NOMO-1 treated with dmso at 0.1 percent for 144 hours (cell line): ENCODE measurements at regions not wholly inside any gene's neighbourhood (a gene's known extent, or its start where the extent isn't known, plus 50 kb on each side); places are given as distances from the start of the nearest gene placed in this dataset.

Source experiments
- DNase-seq: peaks from one replicate; lab custom pipeline; 2025; ENCODE audit not compliant: unreplicated experiment; lab: John Stamatoyannopoulos, UW

GRCh38 chr12:127555071-127555470 lies 711.9 kb upstream of the TMEM132C start:
- no peak for DNase-seq

GRCh38 chr12:127556231-127556886 lies 710.6 kb upstream of the TMEM132C start:
- DNase-seq: no peak

- DNase-seq: no peak
These were observed 708.6 kb upstream of the TMEM132C start for GRCh38 chr12:127558361-127558760.

- DNase-seq: peak; percentile 2
These were observed 707.5 kb upstream of the TMEM132C start for GRCh38 chr12:127559349-127560040.

GRCh38 chr12:127560041-127560478 lies 706.9 kb upstream of the TMEM132C start:
- DNase-seq: no peak

- DNase-seq: no peak
These were observed 704.2 kb upstream of the TMEM132C start for GRCh38 chr12:127562816-127563215.

- no peak for DNase-seq
These were observed 701.7 kb upstream of the TMEM132C start for GRCh38 chr12:127565241-127565640.

- DNase-seq: no peak
These were observed 699.4 kb upstream of the TMEM132C start for GRCh38 chr12:127567531-127567930.

- DNase-seq: no peak
These were observed 696.6 kb upstream of the TMEM132C start for GRCh38 chr12:127570387-127570786.

GRCh38 chr12:127570793-127571360 lies 696.1 kb upstream of the TMEM132C start:
- no peak for DNase-seq

- DNase-seq: no peak
These were observed 695.4 kb upstream of the TMEM132C start for GRCh38 chr12:127571578-127571977.

GRCh38 chr12:127579446-127579845 lies 687.5 kb upstream of the TMEM132C start:
- DNase-seq: no peak

- no peak for DNase-seq
These were observed 684.9 kb upstream of the TMEM132C start for GRCh38 chr12:127582074-127582473.

GRCh38 chr12:127583041-127583440 lies 683.9 kb upstream of the TMEM132C start:
- DNase-seq: no peak

- no peak for DNase-seq
These were observed 678.7 kb upstream of the TMEM132C start for GRCh38 chr12:127588249-127588648.

- DNase-seq: no peak
These were observed 677.4 kb upstream of the TMEM132C start for GRCh38 chr12:127589541-127589940.

GRCh38 chr12:127590868-127591267 lies 676.1 kb upstream of the TMEM132C start:
- no peak for DNase-seq

GRCh38 chr12:127592245-127592644 lies 674.7 kb upstream of the TMEM132C start:
- no peak for DNase-seq

GRCh38 chr12:127594351-127594970 lies 672.5 kb upstream of the TMEM132C start:
- DNase-seq: no peak

GRCh38 chr12:127595506-127595905 lies 671.5 kb upstream of the TMEM132C start:
- DNase-seq: no peak

GRCh38 chr12:127596891-127597290 lies 670.1 kb upstream of the TMEM132C start:
- no peak for DNase-seq

GRCh38 chr12:127599436-127599835 lies 667.5 kb upstream of the TMEM132C start:
- DNase-seq: no peak
